H1 (cell line): ENCODE measurements at regions not wholly inside any gene's neighbourhood (a gene's known extent, or its start where the extent isn't known, plus 50 kb on each side); places are given as distances from the start of the nearest gene placed in this dataset.

Experiments used
- CTCF ChIA-PET: fragments of 300-600 bp; sonication (Branson Sonifier 250); formaldehyde crosslinking; loops from one replicate; lab custom pipeline; 2021; ENCODE audit not compliant: partially characterized antibody; lab: Charles Lee
- POLR2A ChIA-PET: fragments of 300-600 bp; sonication (Branson Sonifier 250); formaldehyde crosslinking; loops from one replicate; lab custom pipeline; 2021; ENCODE audit warnings: inconsistent platforms; ENCODE audit not compliant: partially characterized antibody; lab: Charles Lee
- DNase-seq, 2 experiments: peaks; one replicate each; pipeline versions ENCODE4 v3.0.0 to v3.0.0-alpha.2; 2010 to 2022; ENCODE audit warnings: low spot score in 2 of 2, low read depth in 1 of 2, mixed read lengths in 1 of 2
- FAIRE-seq: peaks from 2 replicates; lab custom pipeline; 2011; peaks lifted over from hg19 to GRCh38; lab: Jason Lieb, UNC
- H2AFZ ChIP-seq: 2 replicates; pipeline ENCODE4 v1.8.1; 2012; ENCODE audit warnings: low read length, inconsistent platforms
- H2AK5ac ChIP-seq: 2 replicates; pipeline ENCODE4 v1.6.1; 2013; ENCODE audit warnings: low read depth, low read length
- H2BK120ac ChIP-seq: replicated peaks from 2 replicates; pipeline ENCODE3; 2013; ENCODE audit warnings: low read depth, low read length, inconsistent platforms
- H2BK12ac ChIP-seq: 2 replicates; pipeline ENCODE4 v1.6.1; 2013; ENCODE audit warnings: low read depth, low read length
- H2BK15ac ChIP-seq: 2 replicates; pipeline ENCODE4 v1.6.1; 2013; ENCODE audit warnings: low read length
- H2BK20ac ChIP-seq: 2 replicates; pipeline ENCODE4 v1.6.1; 2013; ENCODE audit warnings: low read length
- H2BK5ac ChIP-seq: 2 replicates; pipeline ENCODE4 v1.6.1; 2013; ENCODE audit warnings: low read depth, low read length
- H3K14ac ChIP-seq: 2 replicates; pipeline ENCODE4 v1.6.1; 2013; ENCODE audit warnings: inconsistent platforms; ENCODE audit not compliant: insufficient read length
- H3K18ac ChIP-seq: 2 replicates; pipeline ENCODE4 v1.6.1; 2013; ENCODE audit warnings: low read length; ENCODE audit errors: extremely low read depth
- H3K23ac ChIP-seq: 2 replicates; pipeline ENCODE4 v1.6.1; 2013; ENCODE audit warnings: inconsistent platforms; ENCODE audit not compliant: insufficient read length
- H3K23me2 ChIP-seq: 2 replicates; pipeline ENCODE4 v1.6.1; 2013; ENCODE audit warnings: low read depth, low read length
- H3K27ac ChIP-seq: 2 replicates; pipeline ENCODE4 v1.6.1; 2011; ENCODE audit warnings: low read depth, low read length, inconsistent platforms
- H3K27me3 ChIP-seq, 4 experiments: replicated peaks in 1 of 4; 1 replicate in 1 of 4; 2 replicates in 3 of 4; pipeline versions ENCODE4 v1.6.1 to v1.8.1; 2011 to 2013; ENCODE audit warnings: low read length in 3 of 4, mild to moderate bottlenecking in 3 of 4, inconsistent platforms in 2 of 4, mixed read lengths in 2 of 4, moderate library complexity in 1 of 4; ENCODE audit not compliant: control insufficient read depth in 3 of 4, insufficient read depth in 3 of 4; ENCODE audit errors: extremely low read depth in 1 of 4
- H3K36me3 ChIP-seq, 4 experiments: 2 replicates each; pipeline versions ENCODE4 v1.6.1 to v1.8.1; 2011 to 2013; ENCODE audit warnings: mild to moderate bottlenecking in 4 of 4, low read length in 3 of 4, moderate library complexity in 2 of 4, control low read depth in 1 of 4, inconsistent platforms in 1 of 4; ENCODE audit not compliant: insufficient read depth in 4 of 4, control insufficient read depth in 2 of 4
- H3K4ac ChIP-seq: replicated peaks from 2 replicates; pipeline ENCODE3; 2013; ENCODE audit warnings: low read length, low read depth, mixed read lengths, inconsistent platforms; ENCODE audit not compliant: insufficient read length
- H3K4me1 ChIP-seq, 4 experiments: replicated peaks in 1 of 4; 1 replicate in 1 of 4; 2 replicates in 3 of 4; pipeline versions ENCODE4 v1.6.1 to v1.8.1; 2011 to 2013; ENCODE audit warnings: low read length in 3 of 4, inconsistent platforms in 2 of 4, mixed read lengths in 1 of 4; ENCODE audit not compliant: insufficient read depth in 4 of 4, control insufficient read depth in 3 of 4
- H3K4me2 ChIP-seq, 2 experiments: 2 replicates each; pipeline versions ENCODE4 v1.6.1 to v1.8.1; 2011 to 2013; ENCODE audit warnings: low read depth in 2 of 2, low read length in 2 of 2, control low read depth in 1 of 2, inconsistent platforms in 1 of 2, mild to moderate bottlenecking in 1 of 2; ENCODE audit not compliant: insufficient read depth in 1 of 2
- H3K4me3 ChIP-seq, 4 experiments: fragments of 200-600, 300-600 bp in 1 of 4; sonication (generic), shearing (Covaris generic), sonication (Bioruptor Twin) in 1 of 4; 2 replicates each; pipeline versions ENCODE4 v1.5.1 to v1.8.1; 2011 to 2016; ENCODE audit warnings: low read length in 4 of 4, low read depth in 3 of 4, control low read depth in 2 of 4, inconsistent platforms in 2 of 4, mild to moderate bottlenecking in 2 of 4, mixed read lengths in 1 of 4, moderate library complexity in 1 of 4; ENCODE audit not compliant: insufficient read depth in 2 of 4; ENCODE audit errors: extremely low read depth in 1 of 4
- H3K56ac ChIP-seq: replicated peaks from 2 replicates; pipeline ENCODE3; 2013; ENCODE audit warnings: low read depth, mild to moderate bottlenecking, mixed read lengths, low read length, inconsistent platforms; ENCODE audit not compliant: insufficient read length
- H3K79me1 ChIP-seq: 2 replicates; pipeline ENCODE4 v1.6.1; 2013; ENCODE audit warnings: low read depth, low read length, control low read depth
- H3K79me2 ChIP-seq, 2 experiments: 2 replicates each; pipeline versions ENCODE4 v1.6.1 to v1.8.1; 2012 to 2013; ENCODE audit warnings: low read length in 2 of 2, mild to moderate bottlenecking in 2 of 2, inconsistent platforms in 1 of 2; ENCODE audit not compliant: insufficient read depth in 2 of 2, control insufficient read depth in 1 of 2
- H3K9ac ChIP-seq, 4 experiments: replicated peaks in 1 of 4; 1 replicate in 1 of 4; 2 replicates in 3 of 4; pipeline versions ENCODE4 v1.6.1 to v1.8.1; 2011 to 2013; ENCODE audit warnings: low read depth in 3 of 4, low read length in 3 of 4, control low read depth in 2 of 4, mild to moderate bottlenecking in 2 of 4, moderate library complexity in 2 of 4, inconsistent platforms in 1 of 4; ENCODE audit errors: extremely low read depth in 1 of 4
- H3K9me3 ChIP-seq, 2 experiments: 2 replicates each; pipeline versions ENCODE4 v1.6.1 to v1.8.1; 2012 to 2013; ENCODE audit warnings: mild to moderate bottlenecking in 2 of 2, moderate library complexity in 2 of 2, control low read depth in 1 of 2, inconsistent platforms in 1 of 2, low read depth in 1 of 2, low read length in 1 of 2, mixed read lengths in 1 of 2; ENCODE audit not compliant: insufficient read depth in 2 of 2
- H4K20me1 ChIP-seq, 2 experiments: replicated peaks in 1 of 2; 2 replicates each; pipeline versions ENCODE3 to v1.8.1; 2011 to 2013; ENCODE audit warnings: inconsistent platforms in 2 of 2, low read length in 2 of 2, mild to moderate bottlenecking in 1 of 2; ENCODE audit not compliant: insufficient read depth in 2 of 2, control insufficient read depth in 1 of 2
- H4K5ac ChIP-seq: 2 replicates; pipeline ENCODE4 v1.6.1; 2013; ENCODE audit warnings: low read length, low read depth, mixed read lengths, inconsistent platforms; ENCODE audit not compliant: insufficient read length
- H4K8ac ChIP-seq: 2 replicates; pipeline ENCODE4 v1.8.0; 2013; ENCODE audit warnings: mild to moderate bottlenecking, moderate library complexity, low read length, inconsistent platforms; ENCODE audit not compliant: insufficient read depth; ENCODE audit errors: extremely low read depth
- H4K91ac ChIP-seq: replicated peaks from 2 replicates; pipeline ENCODE3; 2013; ENCODE audit warnings: low read length, mixed read lengths, inconsistent platforms; ENCODE audit not compliant: insufficient read length
- ATF2 ChIP-seq: IDR thresholded peaks from 2 replicates; pipeline ENCODE4 v1.6.1; 2012; ENCODE audit warnings: low read length, inconsistent platforms
- BACH1 ChIP-seq: IDR thresholded peaks from 2 replicates; pipeline ENCODE4 v1.6.1; 2012; ENCODE audit warnings: low read length, improper control_type of control experiment
- BRCA1 ChIP-seq: IDR thresholded peaks from 2 replicates; pipeline ENCODE4 v1.6.1; 2012; ENCODE audit warnings: low read depth, low read length, improper control_type of control experiment
- CBX8 ChIP-seq: fragments of 300-800, 300-1000 bp; sonication (generic); IDR thresholded peaks from 2 replicates; pipeline ENCODE4 v1.7.1; 2016; ENCODE audit warnings: low read depth, low read length, borderline replicate concordance
- GTF2F1 ChIP-seq: IDR thresholded peaks from 2 replicates; pipeline ENCODE4 v1.6.1; 2012; ENCODE audit warnings: low read depth, low read length, improper control_type of control experiment, borderline replicate concordance
- POLR2A ChIP-seq, 2 experiments: IDR thresholded peaks; 1 replicate in 1 of 2; 2 replicates in 1 of 2; pipeline ENCODE4 v1.6.1; 2011; ENCODE audit warnings: low read depth in 2 of 2, low read length in 2 of 2, mild to moderate bottlenecking in 2 of 2; ENCODE audit errors: control extremely low read depth in 1 of 2
- TAF1 ChIP-seq: IDR thresholded peaks from 2 replicates; pipeline ENCODE4 v1.6.1; 2011; ENCODE audit warnings: mild to moderate bottlenecking, low read depth, low read length
- USF2 ChIP-seq: IDR thresholded peaks from 2 replicates; pipeline ENCODE4 v1.6.1; 2011; ENCODE audit warnings: low read length, improper control_type of control experiment
- WGBS, 2 experiments: shearing (Covaris generic) in 1 of 2; methylation state at CpG; one replicate each; pipeline versions ENCODE4 v1.1.6 to v1.1.7; 2013 to 2015; ENCODE audit warnings: low lambda C conversion rate in 2 of 2, mixed read lengths in 2 of 2, inconsistent platforms in 1 of 2, low coverage in 1 of 2, missing lambda C conversion rate in 1 of 2; ENCODE audit not compliant: insufficient replicate concordance in 2 of 2, insufficient coverage in 1 of 2, insufficient read length in 1 of 2; ENCODE audit errors: extremely low coverage in 1 of 2, missing lambda C conversion rate in 1 of 2; 5-methylcytosine and 5-hydroxymethylcytosine counted together

GRCh38 chr3:23649448-23649847 is 156.3 kb upstream of the UBE2E1 start:
- Histone ChIP-seq H3K9ac (no peak overlapping the region), H3K23me2 (no peaks in the 10 kb centered on the region; the same call in 1 of the 2 replicates), H4K8ac (no peak overlapping the region), H4K20me1 (no peaks in the 10 kb centered on the region), H4K5ac (no peak overlapping the region), H2BK120ac (no peak overlapping the region), H2BK12ac (no peak overlapping the region), H3K9me3 (no peaks in the 10 kb centered on the region), H3K23ac (no peak overlapping the region), H3K18ac (no peak overlapping the region), H3K14ac (no peak overlapping the region), H3K4me1 (peaks cover 4 to 17% (median 14%) of the 10 kb centered on the region in 4 experiments; a peak in 5 of 7 replicates), H2BK5ac (no peak overlapping the region), H4K91ac (no peak overlapping the region), H3K4me2 (no peak overlapping the region), H2AK5ac (no peak overlapping the region), H3K27me3 (no peaks in the 10 kb centered on the region), H3K4ac (no peak overlapping the region), H2AFZ (no peak overlapping the region), H3K79me1 (no peaks in the 10 kb centered on the region), H2BK15ac (no peak overlapping the region), H3K4me3 (no peak overlapping the region), H3K56ac (no peak overlapping the region), H3K27ac (no peak overlapping the region), H2BK20ac (no peak overlapping the region), H3K79me2 (no peaks in the 10 kb centered on the region), H3K36me3 (no peaks in the 10 kb centered on the region)
- ChIA-PET CTCF (interaction anchor here (0.7 to 2.8 kb wide), 11 partner anchors 8 to 188 kb away, joined by 3 to 16 read pairs (median 3); no protein-coding TSS in a partner anchor), POLR2A (interaction anchor here (1.3 to 1.4 kb wide), 2 partner anchors 11 to 161 kb away, joined by 4 to 6 read pairs; no protein-coding TSS in a partner anchor)
- no peak for DNase-seq
- 25% methylated on average over 3 of the region's 3 CpGs; no CpG with 5 or more reads in 1 of the 2 experiments for WGBS, 2 experiments
- no peak for FAIRE-seq
- TF ChIP-seq POLR2A (IDR thresholded peaks at IDR 0.05; ENCODE audit: control extremely low read depth in 1 of 2, low read depth in 2 of 2, low read length in 2 of 2), result no peak
- no peak for TF ChIP-seq CBX8
- TF ChIP-seq ATF2, result no peak
- no peak for TF ChIP-seq TAF1
- TF ChIP-seq GTF2F1, result no peak
- no peak for TF ChIP-seq BRCA1
- TF ChIP-seq USF2, result no peak
- TF ChIP-seq BACH1, result no peak
